ENCODE measurements at regions not wholly inside any gene's neighbourhood (a gene's known extent, or its start where the extent isn't known, plus 50 kb on each side); places are given as distances from the start of the nearest gene placed in this dataset.

GRCh38 chr5:110012145-110012544, 322.4 kb downstream of the MAN2A1 start:
- in situ Hi-C loops (cut with HindIII; ENCODE audit: low pct_unique_long_range_greater_than_20kb, low sequenced_read_pairs) = no loop called here
- H3K4me1 ChIP-seq (ENCODE audit: control insufficient read depth, insufficient read depth, low read length) = no peaks in the 10 kb centered on the region
- CTCF ChIA-PET = no interaction called here
- no peak overlapping the region for H3K4me3 ChIP-seq (ENCODE audit: low read depth in 2 of 2, low read length in 2 of 2)
- ATAC-seq (no peak), DNase-seq (ENCODE audit: low read depth, low spot score) (no peak)
- no peak overlapping the region for H3K27ac ChIP-seq (ENCODE audit: low read length)
- no TSS peak for BruUV-seq (replicated peaks)
- intact Hi-C loops (cut with micrococcal nuclease; ENCODE audit: unreplicated experiment) = no loop called here
- H3K27me3 ChIP-seq (ENCODE audit: control insufficient read depth, insufficient read depth, low read length) = no peaks in the 10 kb centered on the region
- TF ChIP-seq SIN3A (IDR thresholded peaks at IDR 0.05; ENCODE audit: borderline replicate concordance, insufficient read depth, low read depth, low read length) (no peak), POLR2AphosphoS5 (IDR thresholded peaks at IDR 0.05; ENCODE audit: low read depth, low read length) (no peak), TCF7L2 (IDR thresholded peaks at IDR 0.05; ENCODE audit: low read depth, low read length) (no peak)
- TF ChIP-seq, protein P1, sequence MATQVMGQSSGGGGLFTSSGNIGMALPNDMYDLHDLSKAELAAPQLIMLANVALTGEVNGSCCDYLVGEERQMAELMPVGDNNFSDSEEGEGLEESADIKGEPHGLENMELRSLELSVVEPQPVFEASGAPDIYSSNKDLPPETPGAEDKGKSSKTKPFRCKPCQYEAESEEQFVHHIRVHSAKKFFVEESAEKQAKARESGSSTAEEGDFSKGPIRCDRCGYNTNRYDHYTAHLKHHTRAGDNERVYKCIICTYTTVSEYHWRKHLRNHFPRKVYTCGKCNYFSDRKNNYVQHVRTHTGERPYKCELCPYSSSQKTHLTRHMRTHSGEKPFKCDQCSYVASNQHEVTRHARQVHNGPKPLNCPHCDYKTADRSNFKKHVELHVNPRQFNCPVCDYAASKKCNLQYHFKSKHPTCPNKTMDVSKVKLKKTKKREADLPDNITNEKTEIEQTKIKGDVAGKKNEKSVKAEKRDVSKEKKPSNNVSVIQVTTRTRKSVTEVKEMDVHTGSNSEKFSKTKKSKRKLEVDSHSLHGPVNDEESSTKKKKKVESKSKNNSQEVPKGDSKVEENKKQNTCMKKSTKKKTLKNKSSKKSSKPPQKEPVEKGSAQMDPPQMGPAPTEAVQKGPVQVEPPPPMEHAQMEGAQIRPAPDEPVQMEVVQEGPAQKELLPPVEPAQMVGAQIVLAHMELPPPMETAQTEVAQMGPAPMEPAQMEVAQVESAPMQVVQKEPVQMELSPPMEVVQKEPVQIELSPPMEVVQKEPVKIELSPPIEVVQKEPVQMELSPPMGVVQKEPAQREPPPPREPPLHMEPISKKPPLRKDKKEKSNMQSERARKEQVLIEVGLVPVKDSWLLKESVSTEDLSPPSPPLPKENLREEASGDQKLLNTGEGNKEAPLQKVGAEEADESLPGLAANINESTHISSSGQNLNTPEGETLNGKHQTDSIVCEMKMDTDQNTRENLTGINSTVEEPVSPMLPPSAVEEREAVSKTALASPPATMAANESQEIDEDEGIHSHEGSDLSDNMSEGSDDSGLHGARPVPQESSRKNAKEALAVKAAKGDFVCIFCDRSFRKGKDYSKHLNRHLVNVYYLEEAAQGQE (IDR thresholded peaks at IDR 0.05; ENCODE audit: insufficient read depth in 1 of 2, low read depth in 2 of 2, low read length in 1 of 2) = no peak
- TF ChIP-seq, protein P2, sequence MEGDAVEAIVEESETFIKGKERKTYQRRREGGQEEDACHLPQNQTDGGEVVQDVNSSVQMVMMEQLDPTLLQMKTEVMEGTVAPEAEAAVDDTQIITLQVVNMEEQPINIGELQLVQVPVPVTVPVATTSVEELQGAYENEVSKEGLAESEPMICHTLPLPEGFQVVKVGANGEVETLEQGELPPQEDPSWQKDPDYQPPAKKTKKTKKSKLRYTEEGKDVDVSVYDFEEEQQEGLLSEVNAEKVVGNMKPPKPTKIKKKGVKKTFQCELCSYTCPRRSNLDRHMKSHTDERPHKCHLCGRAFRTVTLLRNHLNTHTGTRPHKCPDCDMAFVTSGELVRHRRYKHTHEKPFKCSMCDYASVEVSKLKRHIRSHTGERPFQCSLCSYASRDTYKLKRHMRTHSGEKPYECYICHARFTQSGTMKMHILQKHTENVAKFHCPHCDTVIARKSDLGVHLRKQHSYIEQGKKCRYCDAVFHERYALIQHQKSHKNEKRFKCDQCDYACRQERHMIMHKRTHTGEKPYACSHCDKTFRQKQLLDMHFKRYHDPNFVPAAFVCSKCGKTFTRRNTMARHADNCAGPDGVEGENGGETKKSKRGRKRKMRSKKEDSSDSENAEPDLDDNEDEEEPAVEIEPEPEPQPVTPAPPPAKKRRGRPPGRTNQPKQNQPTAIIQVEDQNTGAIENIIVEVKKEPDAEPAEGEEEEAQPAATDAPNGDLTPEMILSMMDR (IDR thresholded peaks at IDR 0.05) = no peak
- no peaks in the 10 kb centered on the region for H3K9me3 ChIP-seq (ENCODE audit: control insufficient read depth, insufficient read depth, low read depth, low read length)
- no peaks in the 10 kb centered on the region for H3K36me3 ChIP-seq (ENCODE audit: control insufficient read depth, insufficient read depth, low read length)
- POLR2A ChIA-PET = no interaction called here

DNA sequence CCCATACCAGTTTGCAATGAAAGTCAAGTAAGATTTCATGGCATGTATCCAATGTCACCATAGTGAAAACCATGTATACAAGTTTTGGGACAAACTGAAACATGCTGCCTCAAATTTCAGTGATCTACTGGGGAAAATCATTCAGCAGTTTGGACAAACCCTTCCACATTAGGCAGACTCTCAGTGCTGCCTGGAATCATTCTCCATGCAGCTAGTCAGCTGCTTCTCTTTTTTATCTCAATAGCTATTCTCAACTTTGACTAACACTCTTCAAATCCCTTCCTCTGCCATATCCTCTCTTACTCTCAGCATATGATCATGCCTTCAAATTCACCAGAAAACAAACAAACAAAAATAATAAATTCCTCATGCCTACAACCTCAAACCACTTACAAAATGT, 323.3 kb downstream of the MAN2A1 start:
- POLR2A ChIA-PET = no interaction called here
- in situ Hi-C loops (cut with HindIII; ENCODE audit: low pct_unique_long_range_greater_than_20kb, low sequenced_read_pairs) (no loop called here), intact Hi-C loops (cut with micrococcal nuclease; ENCODE audit: unreplicated experiment) (no loop called here)
- Histone ChIP-seq H3K4me1 (ENCODE audit: control insufficient read depth, insufficient read depth, low read length) (no peaks in the 10 kb centered on the region), H3K27ac (ENCODE audit: low read length) (no peak overlapping the region), H3K9me3 (ENCODE audit: control insufficient read depth, insufficient read depth, low read depth, low read length) (no peaks in the 10 kb centered on the region), H3K27me3 (ENCODE audit: control insufficient read depth, insufficient read depth, low read length) (no peaks in the 10 kb centered on the region), H3K36me3 (ENCODE audit: control insufficient read depth, insufficient read depth, low read length) (no peaks in the 10 kb centered on the region), H3K4me3 (ENCODE audit: low read depth in 2 of 2, low read length in 2 of 2) (no peak overlapping the region)
- BruUV-seq (replicated peaks) = no TSS peak
- ATAC-seq = no peak
- TF ChIP-seq TCF7L2 (IDR thresholded peaks at IDR 0.05; ENCODE audit: low read depth, low read length) (no peak), POLR2AphosphoS5 (IDR thresholded peaks at IDR 0.05; ENCODE audit: low read depth, low read length) (no peak), SIN3A (IDR thresholded peaks at IDR 0.05; ENCODE audit: borderline replicate concordance, insufficient read depth, low read depth, low read length) (no peak)
- TF ChIP-seq, protein P2 (IDR thresholded peaks at IDR 0.05) = no peak
- TF ChIP-seq, protein P1 (IDR thresholded peaks at IDR 0.05; ENCODE audit: insufficient read depth in 1 of 2, low read depth in 2 of 2, low read length in 1 of 2) = no peak
- no peak for DNase-seq (ENCODE audit: low read depth, low spot score)
- CTCF ChIA-PET = no interaction called here

Measured in Panc1 (cell line).